ENCODE measurements at regions not wholly inside any gene's neighbourhood (a gene's known extent, or its start where the extent isn't known, plus 50 kb on each side); places are given as distances from the start of the nearest gene placed in this dataset.

GRCh38 chr1:79652426-79652825 lies 645.9 kb upstream of the ADGRL4 start:
- DNase-seq (ENCODE audit: extremely low read depth, low read depth) = no peak

GRCh38 chr1:79648126-79648525 lies 641.6 kb upstream of the ADGRL4 start:
- DNase-seq (ENCODE audit: extremely low read depth, low read depth) = no peak

- DNase-seq (ENCODE audit: extremely low read depth, low read depth) = no peak
Measured at GRCh38 chr1:79646880-79647279, 640.4 kb upstream of the ADGRL4 start.

GRCh38 chr1:79638382-79638781 lies 631.9 kb upstream of the ADGRL4 start:
- DNase-seq (ENCODE audit: extremely low read depth, low read depth) = no peak

GRCh38 chr1:79633456-79633855 lies 626.9 kb upstream of the ADGRL4 start:
- no peak for DNase-seq (ENCODE audit: extremely low read depth, low read depth)

GRCh38 chr1:79629414-79629813 lies 622.9 kb upstream of the ADGRL4 start:
- DNase-seq (ENCODE audit: extremely low read depth, low read depth) = no peak

- DNase-seq (ENCODE audit: extremely low read depth, low read depth) = no peak
Measured at GRCh38 chr1:79617777-79618176, 611.2 kb upstream of the ADGRL4 start.

GRCh38 chr1:79614762-79615161 lies 608.2 kb upstream of the ADGRL4 start:
- no peak for DNase-seq (ENCODE audit: extremely low read depth, low read depth)

- DNase-seq (ENCODE audit: extremely low read depth, low read depth) = no peak
Measured at GRCh38 chr1:79614106-79614505, 607.6 kb upstream of the ADGRL4 start.

GRCh38 chr1:79613046-79613445 lies 606.5 kb upstream of the ADGRL4 start:
- DNase-seq (ENCODE audit: extremely low read depth, low read depth) = no peak

GRCh38 chr1:79604490-79605198 lies 598.1 kb upstream of the ADGRL4 start:
- no peak for DNase-seq (ENCODE audit: extremely low read depth, low read depth)

GRCh38 chr1:79603843-79604242 lies 597.3 kb upstream of the ADGRL4 start:
- DNase-seq (ENCODE audit: extremely low read depth, low read depth) = no peak

- no peak for DNase-seq (ENCODE audit: extremely low read depth, low read depth)
Measured at GRCh38 chr1:79599257-79599656, 592.7 kb upstream of the ADGRL4 start.

- DNase-seq (ENCODE audit: extremely low read depth, low read depth) = no peak
Measured at GRCh38 chr1:79595931-79596330, 589.4 kb upstream of the ADGRL4 start.

GRCh38 chr1:79594121-79594698 lies 587.7 kb upstream of the ADGRL4 start:
- no peak for DNase-seq (ENCODE audit: extremely low read depth, low read depth)

- no peak for DNase-seq (ENCODE audit: extremely low read depth, low read depth)
Measured at GRCh38 chr1:79592707-79593106, 586.2 kb upstream of the ADGRL4 start.

GRCh38 chr1:79588719-79589118 lies 582.2 kb upstream of the ADGRL4 start:
- DNase-seq (ENCODE audit: extremely low read depth, low read depth) = no peak

- DNase-seq (ENCODE audit: extremely low read depth, low read depth) = no peak
Measured at GRCh38 chr1:79587229-79587628, 580.7 kb upstream of the ADGRL4 start.

- no peak for DNase-seq (ENCODE audit: extremely low read depth, low read depth)
Measured at GRCh38 chr1:79585801-79586200, 579.3 kb upstream of the ADGRL4 start.

- DNase-seq (ENCODE audit: extremely low read depth, low read depth) = no peak
Measured at GRCh38 chr1:79575424-79575823, 568.9 kb upstream of the ADGRL4 start.

- no peak for DNase-seq (ENCODE audit: extremely low read depth, low read depth)
Measured at GRCh38 chr1:79568411-79568810, 561.9 kb upstream of the ADGRL4 start.

- no peak for DNase-seq (ENCODE audit: extremely low read depth, low read depth)
Measured at GRCh38 chr1:79561521-79561978, 555.0 kb upstream of the ADGRL4 start.

- no peak for DNase-seq (ENCODE audit: extremely low read depth, low read depth)
Measured at GRCh38 chr1:79556189-79556588, 549.7 kb upstream of the ADGRL4 start.

Data from NCI-H460 (cell line).